ENCODE measurements at regions not wholly inside any gene's neighbourhood (a gene's known extent, or its start where the extent isn't known, plus 50 kb on each side); places are given as distances from the start of the nearest gene placed in this dataset.
A peak's percentile ranks its signal among the peaks of the same experiment; 100 is the strongest.

- peak; percentile 66 for DNase-seq
Observed at GRCh38 chr19:31154021-31154420, 195.2 kb downstream of the TSHZ3 start.

GRCh38 chr19:31152906-31153305 is 196.3 kb downstream of the TSHZ3 start:
- peak; percentile 26 for DNase-seq

- DNase-seq, result no peak
Observed at GRCh38 chr19:31149441-31149941, 199.7 kb downstream of the TSHZ3 start.

- DNase-seq, result no peak
Observed at GRCh38 chr19:31148671-31149070, 200.6 kb downstream of the TSHZ3 start.

GRCh38 chr19:31147234-31147633 is 202.0 kb downstream of the TSHZ3 start:
- no peak for DNase-seq

GRCh38 chr19:31146546-31147183 is 202.6 kb downstream of the TSHZ3 start:
- no peak for DNase-seq

GRCh38 chr19:31146015-31146414 is 203.2 kb downstream of the TSHZ3 start:
- no peak for DNase-seq

GRCh38 chr19:31145007-31145406 is 204.2 kb downstream of the TSHZ3 start:
- no peak for DNase-seq

GRCh38 chr19:31144075-31144870 is 205.0 kb downstream of the TSHZ3 start:
- DNase-seq, result no peak

GRCh38 chr19:31141301-31141700 is 207.9 kb downstream of the TSHZ3 start:
- DNase-seq, result no peak

- peak; percentile 82 for DNase-seq
Observed at GRCh38 chr19:31140717-31141116, 208.5 kb downstream of the TSHZ3 start.

- peak; percentile 86 for DNase-seq
Observed at GRCh38 chr19:31139871-31140505, 209.2 kb downstream of the TSHZ3 start.

GRCh38 chr19:31138077-31138476 is 211.2 kb downstream of the TSHZ3 start:
- no peak for DNase-seq

- DNase-seq, result peak; percentile 76
Observed at GRCh38 chr19:31135841-31136240, 213.4 kb downstream of the TSHZ3 start.

GRCh38 chr19:31132753-31133110 is 216.5 kb downstream of the TSHZ3 start:
- DNase-seq, result no peak

GRCh38 chr19:31128291-31128690 is 220.9 kb downstream of the TSHZ3 start:
- no peak for DNase-seq

GRCh38 chr19:31127134-31127967 is 221.9 kb downstream of the TSHZ3 start:
- DNase-seq, result peak; percentile 96

- peak; percentile 15 for DNase-seq
Observed at GRCh38 chr19:31126236-31126635, 223.0 kb downstream of the TSHZ3 start.

- no peak for DNase-seq
Observed at GRCh38 chr19:31125071-31125470, 224.2 kb downstream of the TSHZ3 start.

- DNase-seq, result no peak
Observed at GRCh38 chr19:31121501-31121900, 227.7 kb downstream of the TSHZ3 start.

GRCh38 chr19:31120952-31121351 is 228.3 kb downstream of the TSHZ3 start:
- DNase-seq, result no peak

- DNase-seq, result peak; percentile 13
Observed at GRCh38 chr19:31119951-31120690, 229.1 kb downstream of the TSHZ3 start.

Data from EL (cell line).